Cerebellar cortex (tissue), 1 donor: ENCODE measurements at regions not wholly inside any gene's neighbourhood (a gene's known extent, or its start where the extent isn't known, plus 50 kb on each side); places are given as distances from the start of the nearest gene placed in this dataset.
"Not testable (repeated sequence)": the region's sequence is repeated elsewhere in the genome, so short reads cannot be mapped to it uniquely, and the experiment has no call there.

Experiments
- DNase-seq: peaks from one replicate; pipeline ENCODE4 v3.0.0-alpha.2; 2015; ENCODE audit warnings: low spot score

- DNase-seq: no peak
Measured at GRCh38 chr19:56894626-56895025, 54.1 kb upstream of the PEG3 start.

- DNase-seq: no peak
Measured at GRCh38 chr19:56896095-56896494, 55.6 kb upstream of the PEG3 start.

DNA sequence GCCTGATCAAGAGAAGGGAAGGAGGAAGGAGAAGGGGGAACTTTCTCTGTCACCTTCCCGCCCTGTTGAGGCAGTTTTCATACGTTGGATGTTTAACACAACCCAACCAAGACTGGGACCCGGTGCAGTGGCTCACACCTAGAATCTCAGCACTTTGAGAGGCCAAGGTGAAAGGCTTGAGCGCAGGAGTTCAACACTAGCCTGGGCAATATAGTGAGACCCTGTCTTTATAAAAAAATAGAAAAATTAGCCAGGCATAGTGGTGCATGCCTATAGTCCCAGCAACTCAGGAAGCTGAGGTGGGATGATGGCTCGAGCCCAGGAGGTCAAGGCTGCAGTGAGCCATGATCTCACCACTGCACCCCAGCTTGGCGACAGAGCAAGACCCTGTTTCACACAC is 59.4 kb upstream of the PEG3 start:
- no peak for DNase-seq

DNA sequence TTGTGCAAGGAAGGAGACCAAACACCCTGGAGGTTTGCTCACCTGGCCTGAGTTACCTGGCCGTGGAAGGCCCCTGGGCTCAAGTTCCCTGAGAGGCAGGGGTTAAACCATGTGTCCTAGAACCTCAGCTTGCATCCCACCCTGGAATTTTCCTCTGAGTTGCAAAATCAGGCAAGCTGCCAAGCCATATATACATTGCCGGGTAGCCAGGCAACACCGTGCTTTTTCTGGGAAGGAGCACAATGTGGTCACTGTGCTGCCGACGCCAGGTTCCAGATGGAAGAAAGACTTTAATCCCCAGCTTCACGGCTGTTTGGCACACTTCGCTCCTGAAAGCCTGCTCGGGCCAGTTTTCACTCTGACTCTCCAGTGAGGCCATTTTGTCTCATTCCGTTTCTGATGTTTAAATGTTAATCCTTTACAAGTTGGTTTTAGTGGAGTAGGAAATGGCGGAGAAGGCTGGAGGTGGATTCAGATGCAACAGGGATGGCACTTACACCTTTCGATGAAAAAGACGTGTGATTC is 60.1 kb upstream of the PEG3 start:
- DNase-seq: no peak

DNA sequence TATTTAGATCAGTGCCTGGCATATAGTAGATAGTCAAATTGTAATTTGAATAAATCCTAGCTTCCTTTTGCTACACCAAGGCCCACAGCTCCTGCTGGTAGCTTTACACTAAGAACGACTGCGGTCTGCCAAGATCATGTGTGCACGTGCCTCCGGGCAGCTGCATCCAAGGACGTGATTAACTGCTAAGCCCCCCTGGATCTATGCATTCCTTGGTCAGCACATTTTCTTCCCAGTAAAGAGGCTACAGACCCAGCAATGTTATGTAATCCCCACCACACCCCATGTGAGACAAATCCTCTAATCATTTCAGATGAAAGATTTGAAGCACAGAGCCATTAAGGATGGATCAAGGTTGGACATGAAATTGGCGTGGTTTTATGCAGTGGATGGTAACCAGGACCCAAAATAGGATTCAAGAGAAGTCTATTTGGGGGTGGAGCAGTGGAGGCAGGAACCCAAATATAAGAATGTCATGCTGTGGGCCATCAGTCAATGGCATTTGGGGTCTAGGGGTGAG is 65.2 kb upstream of the PEG3 start:
- no peak for DNase-seq

GRCh38 chr19:56912401-56913112 is 72.0 kb upstream of the PEG3 start:
- no peak for DNase-seq

DNA sequence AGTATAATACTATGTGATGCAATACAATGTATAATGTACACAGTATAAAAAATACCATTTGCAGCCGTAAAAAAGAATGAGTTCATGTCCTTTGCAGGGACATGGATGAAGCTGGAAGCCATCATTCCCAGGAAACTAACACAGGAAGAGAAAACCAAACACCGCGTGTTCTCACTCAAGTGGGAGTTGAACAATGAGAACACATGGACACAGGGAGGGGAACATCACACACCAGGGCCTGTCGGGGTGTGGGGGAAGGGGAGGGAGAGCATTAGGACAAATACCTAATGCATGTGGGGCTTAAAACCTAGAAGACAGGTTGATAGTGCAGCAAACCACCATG is 72.6 kb upstream of the PEG3 start:
- DNase-seq: not testable (repeated sequence)

DNA sequence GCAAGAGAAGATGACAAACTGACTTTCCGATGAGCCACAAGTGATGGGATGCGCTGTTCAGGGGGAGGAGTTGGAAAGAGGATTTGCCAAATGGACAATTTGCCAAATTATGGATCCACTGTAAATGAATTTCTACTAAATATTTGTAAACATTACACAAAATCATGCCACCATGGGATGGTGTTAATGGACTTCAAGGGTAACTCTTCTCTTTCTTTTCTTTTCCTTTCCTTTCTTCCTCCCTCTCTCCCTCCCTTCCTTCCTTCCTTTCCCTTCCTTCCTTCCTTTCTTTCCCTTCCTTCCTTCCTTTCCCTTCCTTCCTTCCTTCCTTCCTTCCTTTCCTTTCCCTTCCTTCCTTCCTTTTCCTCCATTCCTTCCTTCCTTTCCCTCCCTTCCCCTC is 76.0 kb upstream of the PEG3 start:
- DNase-seq: no peak

- DNase-seq: no peak
Measured at GRCh38 chr19:56917529-56917928, 77.0 kb upstream of the PEG3 start.

DNA sequence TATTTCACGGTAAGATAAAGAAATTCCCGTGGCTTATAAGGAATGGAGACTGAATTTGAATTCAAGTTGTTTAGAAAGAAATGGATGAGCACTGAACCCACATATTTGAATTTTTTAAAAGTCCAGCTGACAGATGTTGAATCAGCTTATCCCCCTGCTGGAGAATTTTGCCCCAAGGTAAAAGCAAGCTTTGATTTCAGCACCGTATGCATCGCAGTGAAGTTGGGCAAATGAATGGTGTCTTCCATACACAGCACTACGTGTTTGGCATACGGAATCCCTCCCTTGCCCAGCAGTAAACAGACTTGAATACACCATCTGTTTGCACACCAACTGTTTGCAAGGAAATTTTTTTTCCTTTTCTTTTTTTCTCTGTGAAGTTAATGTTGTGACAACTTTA is 77.5 kb upstream of the PEG3 start:
- DNase-seq: no peak

- no peak for DNase-seq
Measured at GRCh38 chr19:56918682-56919307, 78.3 kb upstream of the PEG3 start.

DNA sequence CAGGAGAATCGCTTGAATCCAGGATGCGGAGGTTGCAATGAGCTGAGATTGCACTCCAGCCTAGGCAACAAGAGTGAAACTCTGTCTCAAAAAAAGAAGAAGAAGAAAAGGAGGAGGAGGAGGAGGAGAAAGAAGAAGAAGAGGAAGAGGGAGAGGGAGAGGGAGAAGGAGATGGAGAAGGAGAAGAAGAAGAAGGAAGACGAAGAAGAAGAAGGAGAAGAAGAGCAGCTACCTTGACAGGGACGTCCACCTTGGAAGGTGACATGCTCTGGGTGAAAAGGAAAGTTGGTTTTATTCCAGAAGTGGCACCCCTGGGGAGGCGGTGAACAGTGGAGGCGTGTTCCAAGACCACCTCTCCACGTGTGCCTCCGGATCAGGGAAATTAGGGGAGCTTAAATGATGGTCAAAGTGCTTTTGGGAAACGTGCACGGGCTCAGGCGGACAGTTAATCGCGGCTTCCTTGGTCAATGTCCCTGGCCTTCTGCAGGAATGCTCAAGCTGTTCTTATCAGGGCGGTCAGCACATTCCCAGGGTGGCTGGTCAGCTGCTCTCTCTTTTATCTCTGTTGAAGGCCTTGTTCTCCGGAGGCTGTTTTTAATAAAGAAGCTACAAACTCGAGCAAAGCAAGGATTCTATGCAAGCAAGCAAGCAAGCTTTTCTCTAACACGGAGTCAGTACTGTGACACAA is 78.9 kb upstream of the PEG3 start:
- DNase-seq: no peak

DNA sequence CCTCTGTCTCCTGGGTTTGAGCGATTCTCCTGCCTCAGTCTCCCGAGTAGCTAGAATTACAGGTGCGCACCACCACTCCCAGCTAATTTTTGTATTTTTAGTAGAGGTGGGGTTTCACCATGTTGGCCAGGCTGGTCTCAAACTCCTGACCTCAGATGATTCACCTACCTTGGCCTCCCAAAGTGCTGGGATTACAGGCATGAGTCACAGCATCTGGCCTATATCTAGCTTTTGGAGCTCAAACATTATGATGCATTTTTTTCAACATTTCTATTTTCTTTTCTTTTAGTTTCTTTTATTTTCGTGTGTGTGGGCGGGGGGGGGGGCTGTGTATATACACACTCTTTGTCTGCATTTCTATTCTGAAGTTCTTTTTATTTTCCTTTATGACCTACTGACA is 85.6 kb upstream of the PEG3 start:
- DNase-seq: not testable (repeated sequence)

DNA sequence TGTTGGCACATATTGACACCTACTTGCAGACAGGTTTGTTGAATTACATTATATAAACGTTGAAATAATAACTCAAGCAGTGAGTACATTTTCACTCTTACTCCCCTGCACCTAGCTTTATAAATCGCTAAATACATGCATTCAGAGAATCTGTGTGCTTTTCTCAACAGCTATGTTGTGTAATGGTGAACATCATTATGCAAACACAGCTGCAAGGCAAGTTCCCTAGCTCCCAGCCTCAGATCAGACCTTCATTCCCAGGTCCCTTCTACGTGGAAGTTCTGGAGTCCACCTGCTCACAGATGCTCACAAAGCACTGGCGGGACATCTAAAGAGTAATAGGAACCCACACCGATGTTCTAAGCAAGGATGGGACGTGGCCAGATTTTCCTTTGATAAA is 86.8 kb upstream of the PEG3 start:
- DNase-seq: no peak

- DNase-seq: no peak
Measured at GRCh38 chr19:56927791-56928207, 87.3 kb upstream of the PEG3 start.

DNA sequence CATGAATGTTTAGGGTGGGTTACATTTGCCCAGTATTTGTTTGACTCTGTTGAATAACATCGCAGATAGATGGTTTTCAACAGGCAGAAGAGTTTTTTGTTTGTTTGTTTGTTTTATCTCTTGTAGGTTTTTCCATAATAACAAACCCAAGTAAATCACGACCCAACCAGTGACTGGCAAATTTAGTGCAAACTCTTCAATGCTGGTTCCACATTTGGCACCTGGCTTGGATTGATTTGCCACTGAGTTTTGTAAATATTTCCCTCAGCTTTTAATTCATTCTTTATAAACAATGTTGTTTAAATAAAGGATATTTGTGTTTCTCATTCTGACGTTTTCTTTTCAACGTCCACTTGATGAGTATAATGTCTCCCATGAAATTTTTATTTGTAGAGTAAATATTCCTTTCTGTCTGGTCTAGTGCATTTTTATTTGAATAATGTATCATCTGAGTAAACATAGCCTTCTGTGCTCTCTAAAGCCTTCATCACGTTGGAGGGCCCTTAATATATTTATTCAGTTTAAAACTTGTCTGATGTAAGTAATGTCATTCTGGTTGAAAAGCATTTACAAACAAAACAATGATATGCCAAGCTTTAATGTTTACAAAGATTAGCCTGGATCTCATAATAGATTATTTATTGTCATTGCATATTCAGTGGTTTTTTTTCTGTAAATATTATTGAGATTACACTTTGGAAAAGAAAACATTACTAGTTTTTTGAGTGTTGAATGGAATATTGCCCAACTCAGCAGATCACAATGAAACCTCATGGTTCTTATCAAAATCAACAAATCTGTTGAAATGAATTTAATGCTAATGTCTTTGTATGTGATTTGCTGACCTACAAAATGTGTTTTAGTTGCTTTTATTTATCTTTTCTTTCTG is 90.4 kb upstream of the PEG3 start:
- no peak for DNase-seq

GRCh38 chr19:56933014-56933705 is 92.6 kb upstream of the PEG3 start:
- DNase-seq: no peak

GRCh38 chr19:56934438-56935090 is 94.0 kb upstream of the PEG3 start:
- no peak for DNase-seq

DNA sequence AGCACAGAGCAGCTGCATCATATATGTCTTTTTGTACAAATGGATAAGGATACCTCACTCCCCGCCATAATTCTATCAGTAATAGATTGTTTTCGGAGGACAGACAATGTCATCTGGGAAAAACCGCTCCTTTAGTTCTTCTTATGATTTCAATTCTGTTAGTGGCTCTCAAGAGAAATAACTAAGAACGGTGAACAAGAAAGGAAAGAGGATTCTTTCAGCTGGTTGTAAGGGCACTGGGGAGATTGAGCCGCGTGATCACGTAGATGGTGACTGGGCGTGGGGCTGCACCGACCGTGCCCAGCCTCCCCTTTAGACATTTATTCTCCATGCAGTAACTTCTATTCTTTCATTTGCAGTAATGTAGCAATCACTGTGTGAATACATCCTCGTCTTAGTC is 99.4 kb upstream of the PEG3 start:
- no peak for DNase-seq

GRCh38 chr19:56942756-56943155 is 102.2 kb upstream of the PEG3 start:
- no peak for DNase-seq

- DNase-seq: no peak
Measured at GRCh38 chr19:56946159-56946558, 105.6 kb upstream of the PEG3 start.
